CD4-positive, alpha-beta T cell treated with Interleukin-15 for 4 hours (primary cell): ENCODE measurements at regions not wholly inside any gene's neighbourhood (a gene's known extent, or its start where the extent isn't known, plus 50 kb on each side); places are given as distances from the start of the nearest gene placed in this dataset.

Experiments used
- DNase-seq: peaks from one replicate; pipeline ENCODE4 v3.0.0-alpha.2; 2020; ENCODE audit warnings: low spot score

- no peak for DNase-seq
Observed at GRCh38 chr5:60185231-60186099, 291.9 kb upstream of the PDE4D start.

- no peak for DNase-seq
Observed at GRCh38 chr5:60184606-60185005, 291.1 kb upstream of the PDE4D start.

GRCh38 chr5:60183881-60184280 lies 290.4 kb upstream of the PDE4D start:
- DNase-seq: no peak

- no peak for DNase-seq
Observed at GRCh38 chr5:60178101-60178500, 284.6 kb upstream of the PDE4D start.

DNA sequence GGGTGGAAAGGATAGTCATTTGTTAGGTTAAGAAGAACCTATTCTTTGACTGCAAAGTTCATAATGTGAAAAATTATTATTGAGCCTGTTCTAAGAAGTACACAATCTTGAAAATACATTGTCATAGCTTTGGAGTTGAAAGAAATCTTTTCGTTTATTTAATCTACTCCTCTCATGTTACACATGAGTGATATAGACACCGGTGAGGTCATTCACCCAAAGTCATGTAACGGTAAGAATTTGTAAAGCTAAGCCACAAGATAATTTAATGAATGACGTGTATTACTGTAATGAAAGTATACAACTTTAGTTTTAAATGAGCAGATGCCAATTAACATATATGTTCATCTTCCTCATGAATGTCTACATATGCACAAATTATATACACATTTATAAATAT lies 284.1 kb upstream of the PDE4D start:
- DNase-seq: no peak

DNA sequence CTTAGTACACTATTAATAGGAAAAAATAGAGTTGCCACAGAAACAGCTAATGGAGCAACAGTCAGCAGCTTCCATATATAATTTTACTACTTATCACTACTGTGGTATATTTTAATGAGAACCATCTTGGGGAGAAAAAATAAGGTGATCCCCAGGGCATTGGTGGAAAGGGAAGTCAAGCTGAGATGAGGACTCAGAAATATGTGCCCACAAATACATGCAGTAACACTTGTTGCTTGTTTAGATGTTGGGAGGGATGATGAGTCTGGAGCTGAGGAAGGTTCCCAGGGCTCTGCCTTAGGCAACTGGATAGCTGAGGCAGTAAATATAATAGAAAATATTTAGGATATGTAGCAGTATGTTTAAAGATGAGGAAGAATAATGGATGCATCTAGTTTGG lies 280.1 kb upstream of the PDE4D start:
- no peak for DNase-seq

DNA sequence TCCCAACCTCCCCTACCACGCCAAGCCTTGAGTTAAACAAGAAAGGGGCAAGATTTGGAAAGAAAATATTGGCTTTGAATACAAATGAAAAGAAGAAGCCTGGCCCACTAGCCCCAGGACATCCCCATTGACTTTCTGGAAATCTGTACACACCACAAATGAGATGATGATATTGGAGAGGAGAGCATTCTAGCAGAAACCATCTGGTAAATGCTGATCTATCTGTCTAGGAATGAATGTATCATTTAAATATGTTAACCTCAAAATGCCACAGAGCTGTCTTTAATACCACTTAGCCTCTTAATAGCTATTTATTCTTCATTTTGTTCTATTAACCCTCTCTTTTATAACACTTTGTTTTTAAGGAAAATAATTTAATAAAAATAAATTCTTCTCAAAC lies 270.2 kb upstream of the PDE4D start:
- no peak for DNase-seq

GRCh38 chr5:60162441-60162840 lies 268.9 kb upstream of the PDE4D start:
- no peak for DNase-seq

DNA sequence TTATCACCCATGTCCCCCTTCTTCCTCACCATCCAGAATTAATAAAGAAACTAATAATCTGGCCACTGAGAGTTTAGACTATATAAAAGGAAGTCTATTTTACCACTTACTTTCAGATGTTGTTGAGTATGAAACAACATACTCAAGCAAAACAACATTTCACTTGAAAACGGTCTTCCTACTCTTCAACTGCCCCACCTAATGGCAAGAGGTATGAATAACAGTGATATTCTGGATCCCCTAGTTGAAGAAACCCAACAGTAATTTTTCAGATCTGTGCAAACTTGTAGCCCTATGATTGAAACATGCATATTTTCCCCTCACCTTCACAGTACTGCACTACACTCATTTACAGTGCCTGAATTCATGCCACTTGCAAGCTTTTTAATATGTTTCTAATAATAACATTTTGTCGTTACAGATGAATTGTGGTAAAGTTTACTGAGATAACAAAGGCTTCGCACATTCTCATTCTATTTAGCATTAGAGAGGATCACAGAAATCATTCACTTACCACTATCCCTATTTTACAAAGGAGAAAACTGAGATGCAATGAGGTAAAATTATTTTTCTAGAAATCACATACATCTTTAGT lies 267.9 kb upstream of the PDE4D start:
- DNase-seq: no peak

- DNase-seq: no peak
Observed at GRCh38 chr5:60149081-60149480, 255.6 kb upstream of the PDE4D start.

DNA sequence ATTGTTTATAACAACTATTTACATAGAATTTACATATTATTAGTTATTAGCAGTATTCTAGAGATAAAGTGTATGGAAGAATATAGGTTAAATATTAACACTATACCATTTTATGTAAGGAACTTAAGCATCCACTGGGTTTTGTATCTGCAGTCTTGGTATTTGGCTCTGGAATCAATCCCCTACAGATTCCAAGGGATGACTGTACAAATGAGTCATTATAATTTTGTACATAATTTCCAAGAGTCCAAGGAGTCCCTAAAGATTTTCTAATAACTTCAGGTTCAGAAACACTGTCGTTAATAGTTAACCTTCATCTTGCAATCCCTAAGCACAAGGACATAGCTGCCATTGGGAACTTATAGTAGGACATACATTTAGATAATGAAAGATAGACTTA lies 254.8 kb upstream of the PDE4D start:
- no peak for DNase-seq

GRCh38 chr5:60147791-60148190 lies 254.3 kb upstream of the PDE4D start:
- no peak for DNase-seq

DNA sequence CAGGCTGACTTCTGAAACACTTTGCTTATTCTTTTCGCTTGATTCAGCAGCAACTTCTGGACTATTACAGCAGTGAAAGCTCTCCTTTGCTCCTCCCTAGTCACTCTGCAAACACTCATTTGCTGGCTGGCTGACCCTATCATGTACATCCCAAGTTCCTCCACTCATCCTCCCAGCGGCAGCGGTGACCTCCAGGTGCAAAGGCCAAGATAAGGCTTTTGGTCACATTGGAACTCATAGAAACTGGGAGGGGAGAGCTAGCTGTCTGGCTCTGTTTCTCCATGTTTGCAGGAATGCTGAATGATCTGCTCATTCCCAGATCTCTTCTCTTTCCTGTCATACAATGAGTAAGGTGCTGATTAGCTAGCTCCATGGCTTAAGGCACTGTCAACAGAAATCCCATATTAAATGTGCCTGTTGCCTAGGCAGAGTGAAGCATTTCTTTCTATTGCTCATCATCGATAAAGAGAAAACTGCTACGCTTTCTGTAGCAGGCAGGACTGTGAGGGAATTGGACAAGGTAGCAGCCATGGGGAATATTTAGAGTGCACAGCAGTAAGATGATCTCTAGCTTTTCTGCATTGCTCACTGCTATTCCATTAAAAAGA lies 250.5 kb upstream of the PDE4D start:
- no peak for DNase-seq

- no peak for DNase-seq
Observed at GRCh38 chr5:60141119-60141518, 247.6 kb upstream of the PDE4D start.

DNA sequence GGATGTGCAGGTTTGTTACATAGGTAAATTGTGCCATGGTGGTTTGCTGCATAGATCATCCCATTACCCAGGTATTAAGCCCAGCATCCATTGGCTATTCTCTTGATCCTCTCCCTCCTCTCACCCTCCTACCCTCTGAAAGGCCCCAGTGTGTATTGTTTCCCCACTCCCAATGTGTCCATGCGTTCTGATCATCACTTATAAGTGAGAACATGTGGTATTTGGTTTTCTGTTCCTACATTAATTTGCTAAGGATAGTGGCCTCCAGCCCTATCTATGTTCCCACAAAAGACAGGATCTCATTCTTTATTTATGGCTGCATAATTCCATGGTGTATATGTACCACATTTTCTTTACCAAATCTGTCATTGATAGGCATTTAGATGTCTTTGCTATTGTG lies 243.3 kb upstream of the PDE4D start:
- DNase-seq: no peak

DNA sequence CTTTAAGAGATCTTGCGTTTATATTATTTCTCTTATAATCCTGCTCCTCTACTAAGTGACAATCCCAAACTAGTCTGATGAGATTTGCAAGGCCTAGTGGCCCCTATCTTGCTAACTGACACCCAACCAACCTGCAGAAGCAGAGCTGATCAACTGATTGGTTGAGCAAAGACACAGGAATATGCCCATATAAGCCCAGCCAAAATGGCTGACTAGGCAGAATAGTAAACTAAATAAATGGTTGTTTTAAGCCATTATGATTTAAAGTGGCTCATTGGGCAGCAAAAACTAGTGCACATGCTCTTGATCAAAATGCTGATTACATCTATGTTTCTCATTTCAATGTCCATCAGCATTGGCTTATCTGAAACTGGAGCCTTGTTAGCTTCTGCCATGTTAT lies 238.0 kb upstream of the PDE4D start:
- DNase-seq: no peak

GRCh38 chr5:60125636-60126035 lies 232.1 kb upstream of the PDE4D start:
- DNase-seq: no peak

DNA sequence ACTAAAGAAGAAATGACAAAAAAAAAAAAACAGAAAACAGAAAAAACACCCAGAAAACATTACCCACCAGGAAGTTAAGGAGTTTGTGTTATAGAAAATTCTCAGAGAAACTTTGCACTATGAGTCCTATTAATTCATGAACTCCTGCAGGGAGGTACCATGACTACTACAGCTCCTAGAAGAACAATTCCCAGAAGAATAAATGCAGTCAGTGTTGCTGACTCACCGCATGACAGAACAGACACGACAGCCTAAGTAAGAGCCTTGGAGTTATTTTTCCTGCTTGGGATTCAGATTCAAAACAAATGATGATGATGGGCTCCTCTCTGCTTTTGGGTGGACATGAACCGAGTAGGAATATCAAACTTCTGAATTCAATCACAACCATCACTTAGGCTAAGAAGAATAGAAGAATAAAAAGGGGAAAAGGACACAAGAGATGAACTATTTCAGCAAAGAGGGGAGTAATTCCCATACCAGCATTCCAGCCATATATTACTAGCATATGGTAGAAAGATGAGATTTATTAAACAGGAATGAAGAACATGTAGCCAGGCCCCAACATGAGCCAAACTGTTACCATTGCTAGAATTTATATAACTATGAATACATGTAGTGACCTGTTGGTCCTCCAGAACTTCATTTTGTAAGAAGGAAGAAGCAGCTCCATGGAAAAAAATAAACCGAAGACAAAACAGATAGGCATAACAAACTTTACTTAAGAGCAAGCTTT lies 209.6 kb upstream of the PDE4D start:
- no peak for DNase-seq

DNA sequence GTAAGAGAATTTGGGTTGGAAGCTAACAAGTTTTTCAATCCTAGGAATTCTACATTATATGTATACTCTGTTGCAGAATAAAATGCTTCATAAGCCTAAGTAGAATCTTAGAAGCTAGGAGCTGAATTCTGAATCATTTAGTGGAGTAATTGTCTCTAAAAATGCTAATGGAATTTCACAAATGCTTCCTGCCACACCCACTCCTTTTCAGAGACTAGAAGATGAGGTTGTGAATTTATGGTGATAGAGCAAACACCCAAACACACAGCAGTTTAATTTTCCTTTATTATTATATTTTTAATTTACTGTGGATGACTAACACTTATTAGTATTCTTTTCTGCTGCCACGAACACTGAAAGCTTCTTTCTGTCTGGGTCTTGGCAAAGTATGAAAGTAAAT lies 208.0 kb upstream of the PDE4D start:
- no peak for DNase-seq

DNA sequence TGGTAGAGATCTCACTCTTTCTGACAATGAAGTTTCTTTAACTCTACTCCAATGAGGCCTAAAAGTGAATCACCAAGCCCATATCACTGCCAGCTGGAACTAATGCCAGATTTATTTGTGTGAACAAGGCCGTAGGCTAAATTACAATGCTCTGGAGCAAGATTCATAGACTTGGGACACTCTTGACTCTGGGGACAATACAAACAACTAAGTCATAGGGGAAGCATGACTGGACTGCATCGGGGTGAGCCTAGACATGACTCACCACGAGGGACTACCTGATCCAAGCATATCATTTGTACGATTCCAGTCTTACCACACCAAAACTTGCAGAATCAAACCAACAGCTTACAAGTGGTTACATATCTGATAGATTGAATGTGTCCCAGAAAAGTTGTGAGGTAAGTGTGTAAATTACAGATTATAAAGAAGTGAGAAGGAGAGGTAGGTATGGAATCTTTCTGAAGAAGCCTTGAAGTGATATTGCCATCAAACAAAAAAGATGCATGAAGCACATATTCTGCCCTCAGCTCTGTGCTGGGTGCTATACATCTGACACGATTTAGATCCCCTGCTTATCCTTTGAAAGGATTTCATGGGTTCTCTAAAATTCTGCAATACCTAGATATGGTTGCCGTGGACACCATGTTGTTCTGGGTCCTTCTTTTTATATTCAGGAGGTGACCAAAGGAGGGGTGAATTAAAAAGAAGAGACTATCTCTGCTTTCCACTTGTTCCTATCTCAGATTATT lies 199.3 kb upstream of the PDE4D start:
- no peak for DNase-seq

DNA sequence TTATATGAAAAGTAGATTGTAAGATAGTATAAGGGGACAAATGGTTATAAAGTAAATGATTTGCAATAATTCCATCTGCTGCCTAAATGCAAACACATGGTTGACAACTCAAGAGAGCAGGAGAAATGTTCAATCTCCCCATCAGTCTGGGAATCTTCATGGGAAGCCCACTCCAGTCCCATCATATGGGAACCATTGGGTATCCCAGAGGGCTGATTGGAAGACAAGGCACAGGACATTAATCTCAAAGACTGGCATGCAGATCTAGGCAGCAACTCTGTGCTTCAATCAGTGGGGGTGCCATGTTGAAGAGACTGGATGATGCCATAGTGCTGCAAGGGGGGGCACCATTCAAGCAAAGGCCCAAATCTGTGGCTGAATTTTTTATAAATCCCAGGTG lies 193.1 kb upstream of the PDE4D start:
- no peak for DNase-seq

DNA sequence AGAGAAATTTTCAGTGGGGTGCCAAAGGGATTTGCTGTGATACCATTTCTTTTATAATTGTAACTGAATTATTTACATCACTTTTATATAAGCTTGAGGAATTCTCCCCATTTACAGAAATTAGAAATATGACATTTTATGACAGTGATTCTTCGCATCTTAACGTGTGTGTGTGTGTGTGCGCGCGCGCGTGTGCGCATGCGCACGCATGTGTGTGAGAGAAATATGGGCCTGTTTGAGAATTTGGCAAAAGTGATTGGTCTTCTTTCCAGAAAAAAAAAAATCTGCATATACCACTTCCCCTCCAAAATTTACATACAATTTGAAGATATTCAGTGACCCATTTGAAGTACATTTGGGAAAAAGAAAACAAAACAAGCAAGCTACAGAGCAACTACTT lies 190.7 kb upstream of the PDE4D start:
- no peak for DNase-seq
